PFSK-1 (cell line): ENCODE measurements at regions not wholly inside any gene's neighbourhood (a gene's known extent, or its start where the extent isn't known, plus 50 kb on each side); places are given as distances from the start of the nearest gene placed in this dataset.

Source experiments
- FOXP2 ChIP-seq: optimal IDR thresholded peaks from 2 replicates; pipeline ENCODE3; 2011; ENCODE audit warnings: borderline replicate concordance, control low read depth, inconsistent platforms; ENCODE audit not compliant: insufficient read depth; ENCODE audit errors: extremely low read length, extremely low read depth
- POLR2AphosphoS5 ChIP-seq: IDR thresholded peaks from 2 replicates; pipeline ENCODE4 v1.6.1; 2012; ENCODE audit warnings: low read depth, mild to moderate bottlenecking, control low read depth, low read length, moderate library complexity
- SIN3A ChIP-seq: IDR thresholded peaks from 2 replicates; pipeline ENCODE4 v1.6.1; 2012; ENCODE audit warnings: mild to moderate bottlenecking, low read length, moderate library complexity, borderline replicate concordance; ENCODE audit not compliant: insufficient read depth
- TAF1 ChIP-seq: IDR thresholded peaks from 2 replicates; pipeline ENCODE4 v1.6.1; 2012; ENCODE audit warnings: low read length, control low read depth, borderline replicate concordance; ENCODE audit not compliant: insufficient read depth
- TF ChIP-seq, protein P1 (sequence below), 2 experiments: IDR thresholded peaks; 2 replicates each; pipeline versions ENCODE4 v1.6.1 to v1.8.0; 2011 to 2012; ENCODE audit warnings: low read depth in 2 of 2, low read length in 2 of 2, control low read depth in 1 of 2, inconsistent platforms in 1 of 2, mild to moderate bottlenecking in 1 of 2, moderate library complexity in 1 of 2; ENCODE audit not compliant: insufficient read depth in 1 of 2

DNA sequence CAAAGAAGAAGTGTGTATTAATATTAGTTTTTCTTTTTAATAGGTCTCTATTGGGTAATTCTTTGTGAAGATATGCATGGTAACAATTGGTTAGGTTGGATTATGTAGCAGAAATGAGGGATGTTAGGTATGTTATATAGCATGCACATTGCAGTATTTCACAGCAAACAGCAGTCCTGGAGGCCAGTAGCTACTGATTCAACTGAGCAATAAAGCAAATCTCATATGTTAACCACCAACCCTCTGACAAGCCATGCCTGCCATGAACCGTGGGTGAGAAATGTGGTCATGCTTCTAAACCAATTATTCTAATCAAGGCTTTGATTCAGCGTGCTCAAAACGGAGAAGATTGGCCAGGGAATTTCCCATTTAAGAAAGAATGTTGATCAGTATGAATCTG, 313.0 kb upstream of the CDH6 start:
- TF ChIP-seq POLR2AphosphoS5 (no peak), SIN3A (no peak), TAF1 (no peak), FOXP2 (no peak)
- TF ChIP-seq, protein P1, sequence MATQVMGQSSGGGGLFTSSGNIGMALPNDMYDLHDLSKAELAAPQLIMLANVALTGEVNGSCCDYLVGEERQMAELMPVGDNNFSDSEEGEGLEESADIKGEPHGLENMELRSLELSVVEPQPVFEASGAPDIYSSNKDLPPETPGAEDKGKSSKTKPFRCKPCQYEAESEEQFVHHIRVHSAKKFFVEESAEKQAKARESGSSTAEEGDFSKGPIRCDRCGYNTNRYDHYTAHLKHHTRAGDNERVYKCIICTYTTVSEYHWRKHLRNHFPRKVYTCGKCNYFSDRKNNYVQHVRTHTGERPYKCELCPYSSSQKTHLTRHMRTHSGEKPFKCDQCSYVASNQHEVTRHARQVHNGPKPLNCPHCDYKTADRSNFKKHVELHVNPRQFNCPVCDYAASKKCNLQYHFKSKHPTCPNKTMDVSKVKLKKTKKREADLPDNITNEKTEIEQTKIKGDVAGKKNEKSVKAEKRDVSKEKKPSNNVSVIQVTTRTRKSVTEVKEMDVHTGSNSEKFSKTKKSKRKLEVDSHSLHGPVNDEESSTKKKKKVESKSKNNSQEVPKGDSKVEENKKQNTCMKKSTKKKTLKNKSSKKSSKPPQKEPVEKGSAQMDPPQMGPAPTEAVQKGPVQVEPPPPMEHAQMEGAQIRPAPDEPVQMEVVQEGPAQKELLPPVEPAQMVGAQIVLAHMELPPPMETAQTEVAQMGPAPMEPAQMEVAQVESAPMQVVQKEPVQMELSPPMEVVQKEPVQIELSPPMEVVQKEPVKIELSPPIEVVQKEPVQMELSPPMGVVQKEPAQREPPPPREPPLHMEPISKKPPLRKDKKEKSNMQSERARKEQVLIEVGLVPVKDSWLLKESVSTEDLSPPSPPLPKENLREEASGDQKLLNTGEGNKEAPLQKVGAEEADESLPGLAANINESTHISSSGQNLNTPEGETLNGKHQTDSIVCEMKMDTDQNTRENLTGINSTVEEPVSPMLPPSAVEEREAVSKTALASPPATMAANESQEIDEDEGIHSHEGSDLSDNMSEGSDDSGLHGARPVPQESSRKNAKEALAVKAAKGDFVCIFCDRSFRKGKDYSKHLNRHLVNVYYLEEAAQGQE (IDR thresholded peaks at IDR 0.05; ENCODE audit: insufficient read depth in 1 of 2, low read depth in 2 of 2, low read length in 2 of 2): no peak
